GM12865 (cell line): ENCODE measurements at regions not wholly inside any gene's neighbourhood (a gene's known extent, or its start where the extent isn't known, plus 50 kb on each side); places are given as distances from the start of the nearest gene placed in this dataset.

ENCODE experiments used
- DNase-seq: peaks from one replicate; pipeline ENCODE4 v3.0.0; 2010; ENCODE audit warnings: low read depth
- H3K4me3 ChIP-seq: 2 replicates; pipeline ENCODE4 v1.5.1; 2011; ENCODE audit warnings: mild to moderate bottlenecking, low read depth, low read length, control low read depth
- CTCF ChIP-seq: IDR thresholded peaks from 2 replicates; pipeline ENCODE4 v1.5.1; 2011; ENCODE audit warnings: low read length, control low read depth, low read depth, inconsistent platforms; ENCODE audit not compliant: insufficient read depth; ENCODE audit errors: missing control alignments

GRCh38 chr6:85166114-85166741 is 283.7 kb upstream of the NT5E start:
- DNase-seq, result no peak
- no peak overlapping the region for H3K4me3 ChIP-seq
- no peak for TF ChIP-seq CTCF

- H3K4me3 ChIP-seq, result no peak overlapping the region
- no peak for TF ChIP-seq CTCF
- no peak for DNase-seq
Observed at GRCh38 chr6:85163156-85164080, 286.5 kb upstream of the NT5E start.

- no peak for DNase-seq
- H3K4me3 ChIP-seq, result no peak overlapping the region
- no peak for TF ChIP-seq CTCF
Observed at GRCh38 chr6:85157311-85157710, 292.6 kb upstream of the NT5E start.

GRCh38 chr6:85143676-85144075 is 306.2 kb upstream of the NT5E start:
- H3K4me3 ChIP-seq, result no peak overlapping the region
- no peak for TF ChIP-seq CTCF
- DNase-seq, result no peak

GRCh38 chr6:85137865-85138264 is 312.0 kb upstream of the NT5E start:
- H3K4me3 ChIP-seq, result no peak overlapping the region
- no peak for TF ChIP-seq CTCF
- no peak for DNase-seq

- no peak overlapping the region for H3K4me3 ChIP-seq
- TF ChIP-seq CTCF, result no peak
- no peak for DNase-seq
Observed at GRCh38 chr6:85136310-85136709, 313.6 kb upstream of the NT5E start.
